ENCODE measurements at regions not wholly inside any gene's neighbourhood (a gene's known extent, or its start where the extent isn't known, plus 50 kb on each side); places are given as distances from the start of the nearest gene placed in this dataset.

DNA sequence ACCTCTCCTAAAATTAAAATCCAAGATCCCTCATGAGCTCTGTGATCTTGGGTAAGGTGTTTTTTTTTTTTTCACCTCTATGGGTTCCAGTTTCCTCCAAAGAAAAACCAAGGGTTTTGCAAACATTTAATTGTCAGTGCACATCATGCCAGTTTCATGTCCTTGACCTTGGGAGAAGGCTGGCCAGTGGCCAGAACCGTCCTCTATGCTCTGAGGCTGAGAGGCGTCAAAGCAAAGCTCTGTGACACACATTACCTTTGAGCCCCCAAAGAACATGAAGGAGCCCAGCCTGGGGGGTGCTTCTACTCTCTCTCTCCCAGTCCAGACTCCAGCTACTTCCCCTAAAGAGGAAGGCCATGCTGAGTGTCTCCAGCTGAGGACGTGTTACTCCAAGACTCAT is 145.5 kb upstream of the TMEM132C start:
- H3K4me1 Mint-ChIP-seq (ENCODE audit: unreplicated experiment), result no peaks in the 10 kb centered on the region
- H3K27ac Mint-ChIP-seq (ENCODE audit: unreplicated experiment), result no peak overlapping the region
- H3K27me3 Mint-ChIP-seq (ENCODE audit: unreplicated experiment), result no peaks in the 10 kb centered on the region
- TF ChIP-seq, protein P1, sequence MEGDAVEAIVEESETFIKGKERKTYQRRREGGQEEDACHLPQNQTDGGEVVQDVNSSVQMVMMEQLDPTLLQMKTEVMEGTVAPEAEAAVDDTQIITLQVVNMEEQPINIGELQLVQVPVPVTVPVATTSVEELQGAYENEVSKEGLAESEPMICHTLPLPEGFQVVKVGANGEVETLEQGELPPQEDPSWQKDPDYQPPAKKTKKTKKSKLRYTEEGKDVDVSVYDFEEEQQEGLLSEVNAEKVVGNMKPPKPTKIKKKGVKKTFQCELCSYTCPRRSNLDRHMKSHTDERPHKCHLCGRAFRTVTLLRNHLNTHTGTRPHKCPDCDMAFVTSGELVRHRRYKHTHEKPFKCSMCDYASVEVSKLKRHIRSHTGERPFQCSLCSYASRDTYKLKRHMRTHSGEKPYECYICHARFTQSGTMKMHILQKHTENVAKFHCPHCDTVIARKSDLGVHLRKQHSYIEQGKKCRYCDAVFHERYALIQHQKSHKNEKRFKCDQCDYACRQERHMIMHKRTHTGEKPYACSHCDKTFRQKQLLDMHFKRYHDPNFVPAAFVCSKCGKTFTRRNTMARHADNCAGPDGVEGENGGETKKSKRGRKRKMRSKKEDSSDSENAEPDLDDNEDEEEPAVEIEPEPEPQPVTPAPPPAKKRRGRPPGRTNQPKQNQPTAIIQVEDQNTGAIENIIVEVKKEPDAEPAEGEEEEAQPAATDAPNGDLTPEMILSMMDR (IDR thresholded peaks at IDR 0.05), result no peak
- H3K9me3 Mint-ChIP-seq (ENCODE audit: unreplicated experiment), result peaks cover 21% of the 10 kb centered on the region
- no peak overlapping the region for H3K4me3 Mint-ChIP-seq (ENCODE audit: unreplicated experiment)
- DNase-seq (ENCODE audit: extremely low spot score, unreplicated experiment), result no peak
- H3K36me3 Mint-ChIP-seq (ENCODE audit: unreplicated experiment), result no peaks in the 10 kb centered on the region

DNA sequence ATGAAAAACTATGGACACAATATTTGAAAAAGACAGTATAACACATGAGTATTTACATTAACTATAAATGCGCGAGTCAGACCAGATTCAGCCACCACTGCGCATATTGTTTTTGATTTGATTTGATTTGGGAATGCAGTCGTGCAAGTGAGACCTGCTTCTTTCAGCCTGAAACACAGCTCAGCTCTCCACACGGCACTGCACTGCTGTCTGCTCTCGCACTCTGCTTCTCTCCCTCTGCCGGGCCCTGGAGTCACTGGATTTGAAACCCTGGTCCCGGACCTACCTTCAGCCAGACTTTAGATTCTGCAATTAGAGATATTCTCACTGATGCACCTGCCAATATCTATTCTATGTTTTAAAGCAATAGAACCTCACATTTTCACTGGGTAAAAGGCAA is 143.9 kb upstream of the TMEM132C start:
- no peak for DNase-seq (ENCODE audit: extremely low spot score, unreplicated experiment)
- Mint-ChIP-seq H3K27ac (ENCODE audit: unreplicated experiment) (no peak overlapping the region), H3K4me3 (ENCODE audit: unreplicated experiment) (no peak overlapping the region), H3K36me3 (ENCODE audit: unreplicated experiment) (no peaks in the 10 kb centered on the region), H3K4me1 (ENCODE audit: unreplicated experiment) (no peaks in the 10 kb centered on the region), H3K27me3 (ENCODE audit: unreplicated experiment) (no peaks in the 10 kb centered on the region), H3K9me3 (ENCODE audit: unreplicated experiment) (peaks cover 20% of the 10 kb centered on the region)
- TF ChIP-seq, protein P1 (IDR thresholded peaks at IDR 0.05), result no peak

DNA sequence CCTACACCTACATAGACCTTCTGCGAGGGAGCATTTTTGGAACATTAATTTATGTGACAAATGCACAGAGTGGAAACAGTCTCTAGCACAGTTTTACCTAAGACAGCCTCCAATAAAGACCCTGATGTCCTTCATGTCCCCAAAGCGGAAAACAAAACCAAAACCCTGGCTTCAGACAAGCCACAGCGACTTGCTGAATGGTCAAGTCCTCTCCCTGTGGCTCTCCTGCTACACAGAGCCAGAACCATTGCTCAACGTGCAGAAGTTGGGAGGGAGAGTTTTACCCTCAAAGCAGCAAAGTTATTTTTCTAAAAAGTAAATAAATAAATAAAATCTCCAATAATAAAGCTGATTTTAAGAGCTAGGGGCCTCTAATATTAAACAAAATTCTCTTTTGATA is 135.0 kb upstream of the TMEM132C start:
- no peaks in the 10 kb centered on the region for H3K27me3 Mint-ChIP-seq (ENCODE audit: unreplicated experiment)
- peaks cover 13% of the 10 kb centered on the region for H3K9me3 Mint-ChIP-seq (ENCODE audit: unreplicated experiment)
- no peak for DNase-seq (ENCODE audit: extremely low spot score, unreplicated experiment)
- no peak overlapping the region for H3K27ac Mint-ChIP-seq (ENCODE audit: unreplicated experiment)
- H3K4me3 Mint-ChIP-seq (ENCODE audit: unreplicated experiment), result no peak overlapping the region
- H3K4me1 Mint-ChIP-seq (ENCODE audit: unreplicated experiment), result no peaks in the 10 kb centered on the region
- TF ChIP-seq, protein P1 (IDR thresholded peaks at IDR 0.05), result no peak
- no peaks in the 10 kb centered on the region for H3K36me3 Mint-ChIP-seq (ENCODE audit: unreplicated experiment)

DNA sequence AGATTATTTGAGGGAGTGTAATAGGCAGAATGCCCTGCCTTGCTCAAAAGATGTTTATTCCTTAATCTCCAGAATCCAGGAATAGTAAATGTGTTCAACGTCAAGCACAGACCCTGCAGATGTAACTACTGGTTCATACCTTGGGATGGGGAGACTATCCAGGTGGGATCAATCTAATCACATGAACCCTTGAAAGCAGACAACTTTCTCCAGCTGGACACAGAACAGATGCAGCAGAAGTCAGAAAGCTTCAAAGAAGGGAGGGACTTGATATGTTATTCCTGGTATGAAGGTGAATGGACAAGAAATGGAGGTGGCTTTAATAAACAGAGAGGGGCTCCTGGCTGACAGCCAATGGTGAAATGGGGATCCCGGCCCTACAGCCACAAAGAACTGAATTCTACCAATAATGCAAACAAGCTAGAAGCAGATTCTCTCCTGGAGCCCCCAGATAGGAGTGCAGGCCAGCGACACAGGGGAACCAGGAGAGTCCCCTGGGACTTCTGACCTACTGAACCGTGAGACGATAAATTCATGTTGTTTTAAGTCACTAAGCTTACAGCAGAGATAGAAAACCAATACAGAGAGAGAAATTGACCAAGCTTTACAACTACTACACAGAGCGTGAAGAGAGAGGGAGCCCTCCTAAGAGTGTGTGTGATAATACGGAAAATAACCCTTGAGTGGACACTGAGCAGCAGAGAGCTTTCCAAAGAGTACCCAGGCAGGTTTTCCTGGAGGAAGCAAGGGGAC is 133.5 kb upstream of the TMEM132C start:
- Mint-ChIP-seq H3K4me3 (ENCODE audit: unreplicated experiment) (no peak overlapping the region), H3K27ac (ENCODE audit: unreplicated experiment) (no peak overlapping the region), H3K9me3 (ENCODE audit: unreplicated experiment) (peaks cover 10% of the 10 kb centered on the region), H3K36me3 (ENCODE audit: unreplicated experiment) (no peaks in the 10 kb centered on the region), H3K27me3 (ENCODE audit: unreplicated experiment) (no peaks in the 10 kb centered on the region), H3K4me1 (ENCODE audit: unreplicated experiment) (no peaks in the 10 kb centered on the region)
- DNase-seq (ENCODE audit: extremely low spot score, unreplicated experiment), result no peak
- TF ChIP-seq, protein P1 (IDR thresholded peaks at IDR 0.05), result no peak

DNA sequence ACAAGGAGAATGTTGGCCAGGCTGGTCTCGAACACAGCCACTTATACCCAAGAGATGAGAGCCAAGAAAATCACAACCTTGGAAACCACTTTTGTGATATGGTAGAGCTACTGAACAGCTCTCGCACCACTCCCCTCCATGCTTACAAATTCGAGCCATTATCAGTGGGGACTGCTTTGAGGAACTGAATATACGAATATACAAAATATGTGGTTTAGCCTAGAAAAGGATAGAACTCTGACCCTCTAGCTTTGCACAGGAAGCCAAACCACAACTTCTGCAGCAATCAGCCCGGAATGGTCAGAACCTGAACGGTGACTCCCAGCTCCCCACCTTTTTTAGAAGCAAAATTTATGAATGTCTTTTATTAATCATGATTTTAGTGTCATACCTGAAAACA is 129.8 kb upstream of the TMEM132C start:
- Mint-ChIP-seq H3K27me3 (ENCODE audit: unreplicated experiment) (no peaks in the 10 kb centered on the region), H3K4me1 (ENCODE audit: unreplicated experiment) (no peaks in the 10 kb centered on the region), H3K4me3 (ENCODE audit: unreplicated experiment) (no peak overlapping the region), H3K36me3 (ENCODE audit: unreplicated experiment) (no peaks in the 10 kb centered on the region), H3K9me3 (ENCODE audit: unreplicated experiment) (no peaks in the 10 kb centered on the region), H3K27ac (ENCODE audit: unreplicated experiment) (no peak overlapping the region)
- no peak for DNase-seq (ENCODE audit: extremely low spot score, unreplicated experiment)
- TF ChIP-seq, protein P1 (IDR thresholded peaks at IDR 0.05), result no peak

Data from osteocyte (in vitro differentiated cells).